ENCODE measurements at regions not wholly inside any gene's neighbourhood (a gene's known extent, or its start where the extent isn't known, plus 50 kb on each side); places are given as distances from the start of the nearest gene placed in this dataset.
A peak's percentile ranks its signal among the peaks of the same experiment; 100 is the strongest.
"Not testable (repeated sequence)": the region's sequence is repeated elsewhere in the genome, so short reads cannot be mapped to it uniquely, and the experiment has no call there.

- no peak for DNase-seq
Observed at GRCh38 chr1:72462186-72462905, 180.0 kb upstream of the NEGR1 start.

GRCh38 chr1:72442262-72442661 lies 159.9 kb upstream of the NEGR1 start:
- peak; percentile 6 for DNase-seq

- DNase-seq: peak; percentile 55
Observed at GRCh38 chr1:72439036-72439435, 156.7 kb upstream of the NEGR1 start.

GRCh38 chr1:72438270-72438669 lies 155.9 kb upstream of the NEGR1 start:
- peak; percentile 47 for DNase-seq

GRCh38 chr1:72435025-72435424 lies 152.7 kb upstream of the NEGR1 start:
- DNase-seq: no peak

GRCh38 chr1:72434070-72434469 lies 151.7 kb upstream of the NEGR1 start:
- DNase-seq: no peak

- no peak for DNase-seq
Observed at GRCh38 chr1:72433591-72433990, 151.3 kb upstream of the NEGR1 start.

GRCh38 chr1:72432645-72433267 lies 150.4 kb upstream of the NEGR1 start:
- no peak for DNase-seq

- DNase-seq: no peak
Observed at GRCh38 chr1:72431810-72432209, 149.5 kb upstream of the NEGR1 start.

- DNase-seq: not testable (repeated sequence)
Observed at GRCh38 chr1:72428276-72428675, 145.9 kb upstream of the NEGR1 start.

- DNase-seq: no peak
Observed at GRCh38 chr1:72419229-72419628, 136.9 kb upstream of the NEGR1 start.

- peak; percentile 76 for DNase-seq
Observed at GRCh38 chr1:72412286-72412685, 129.9 kb upstream of the NEGR1 start.

- DNase-seq: no peak
Observed at GRCh38 chr1:72399807-72400206, 117.5 kb upstream of the NEGR1 start.

- peak; percentile 73 for DNase-seq
Observed at GRCh38 chr1:72397786-72398185, 115.4 kb upstream of the NEGR1 start.

GRCh38 chr1:72394457-72394856 lies 112.1 kb upstream of the NEGR1 start:
- DNase-seq: no peak

- DNase-seq: no peak
Observed at GRCh38 chr1:72379072-72379471, 96.7 kb upstream of the NEGR1 start.

- no peak for DNase-seq
Observed at GRCh38 chr1:72375226-72375625, 92.9 kb upstream of the NEGR1 start.

- DNase-seq: no peak
Observed at GRCh38 chr1:72371259-72372035, 89.1 kb upstream of the NEGR1 start.

GRCh38 chr1:72370836-72371235 lies 88.5 kb upstream of the NEGR1 start:
- not testable (repeated sequence) for DNase-seq

GRCh38 chr1:72369069-72369757 lies 86.9 kb upstream of the NEGR1 start:
- DNase-seq: no peak

GRCh38 chr1:72366466-72366865 lies 84.1 kb upstream of the NEGR1 start:
- DNase-seq: peak; percentile 74

GRCh38 chr1:72365693-72366092 lies 83.4 kb upstream of the NEGR1 start:
- no peak for DNase-seq

- no peak for DNase-seq
Observed at GRCh38 chr1:72362538-72362937, 80.2 kb upstream of the NEGR1 start.

All from HCEC 1CT (cell line).